ENCODE measurements at regions not wholly inside any gene's neighbourhood (a gene's known extent, or its start where the extent isn't known, plus 50 kb on each side); places are given as distances from the start of the nearest gene placed in this dataset.

- no peak for DNase-seq
Measured at GRCh38 chr6:1081551-1082284, 230.2 kb upstream of the FOXQ1 start.

DNA sequence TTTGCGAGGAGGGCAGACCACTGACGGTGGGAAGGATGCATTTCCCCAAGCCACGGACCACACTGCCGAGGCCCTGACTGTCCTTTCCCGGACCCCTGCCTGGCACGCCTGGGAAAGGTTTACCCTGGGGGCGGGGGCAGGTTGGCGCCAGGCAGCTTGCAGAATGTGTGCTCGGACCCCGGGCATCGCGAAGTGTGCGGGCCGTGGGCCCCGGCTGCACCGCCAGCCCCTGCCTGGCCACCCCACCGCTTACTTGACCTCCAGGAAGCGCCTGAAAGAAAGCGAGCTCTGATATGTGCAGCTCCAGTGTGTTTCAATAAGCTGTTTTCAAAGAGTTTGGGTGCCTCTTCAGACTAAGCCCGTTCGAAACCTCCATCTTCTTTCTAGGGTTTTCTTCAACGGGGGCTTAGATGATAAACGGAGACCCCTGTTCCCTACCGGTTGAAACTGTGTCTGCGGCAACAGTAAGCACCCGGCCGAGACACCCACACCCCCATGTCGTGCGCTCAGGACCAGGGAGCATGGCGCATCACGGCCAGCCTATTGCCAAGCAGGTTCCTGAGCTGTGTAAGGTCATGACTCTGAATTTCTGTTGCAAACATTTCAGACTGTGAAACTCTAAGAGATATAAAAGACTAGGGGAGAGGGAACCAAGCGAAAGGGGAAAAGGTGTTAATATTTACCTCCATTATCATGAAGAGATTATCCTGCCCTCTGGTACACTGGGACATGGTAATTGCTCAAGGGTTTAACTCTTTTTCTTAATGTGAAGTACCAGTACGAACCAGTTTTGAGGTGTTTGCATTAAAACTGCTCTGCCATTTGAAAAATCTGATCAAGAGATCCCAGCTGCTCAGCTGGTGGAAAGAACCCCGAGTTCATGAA lies 231.2 kb upstream of the FOXQ1 start:
- DNase-seq: no peak

DNA sequence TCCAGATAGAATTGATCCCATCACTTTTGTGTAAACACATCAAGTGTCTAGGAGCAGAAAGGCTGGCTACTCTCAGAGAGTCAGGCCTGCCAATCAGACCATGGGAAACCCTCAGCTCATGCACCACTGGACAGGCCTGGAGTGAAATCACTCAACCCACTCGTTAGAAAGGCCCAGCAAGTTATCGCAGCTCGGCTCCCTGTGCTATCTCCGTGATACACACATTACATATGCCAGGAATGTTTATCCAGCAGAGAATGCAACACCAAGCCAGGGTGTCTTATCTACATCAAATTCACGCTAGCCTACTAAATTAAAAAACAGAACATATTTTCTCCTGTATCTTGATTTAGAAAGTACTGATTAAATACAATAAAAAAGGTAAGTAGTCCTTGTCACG lies 232.4 kb upstream of the FOXQ1 start:
- DNase-seq: no peak

- no peak for DNase-seq
Measured at GRCh38 chr6:1077478-1078416, 234.2 kb upstream of the FOXQ1 start.

GRCh38 chr6:1076531-1077459 lies 235.1 kb upstream of the FOXQ1 start:
- no peak for DNase-seq

- no peak for DNase-seq
Measured at GRCh38 chr6:1075880-1076279, 236.0 kb upstream of the FOXQ1 start.

GRCh38 chr6:1075444-1075843 lies 236.5 kb upstream of the FOXQ1 start:
- no peak for DNase-seq

GRCh38 chr6:1070085-1070521 lies 241.8 kb upstream of the FOXQ1 start:
- no peak for DNase-seq

GRCh38 chr6:1068905-1069304 lies 243.0 kb upstream of the FOXQ1 start:
- no peak for DNase-seq

DNA sequence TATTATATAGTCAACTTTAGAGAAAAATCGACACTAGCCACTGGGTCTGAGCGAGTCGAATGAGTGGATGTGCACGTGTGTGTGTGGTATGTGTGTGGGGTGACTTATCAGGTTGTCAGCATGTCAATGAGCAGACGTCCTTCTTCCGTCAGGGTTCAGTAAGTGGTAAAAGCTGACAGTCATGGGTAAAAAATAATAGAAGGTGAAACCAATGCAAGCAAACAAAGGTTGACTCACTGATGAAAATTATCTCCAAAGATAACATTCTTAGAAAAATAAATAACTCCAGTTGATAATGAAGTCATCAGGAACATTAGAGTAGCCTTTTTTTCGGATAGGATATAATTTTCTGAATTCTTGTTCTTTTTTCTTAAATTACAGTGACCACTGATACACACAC lies 243.8 kb upstream of the FOXQ1 start:
- DNase-seq: no peak

DNA sequence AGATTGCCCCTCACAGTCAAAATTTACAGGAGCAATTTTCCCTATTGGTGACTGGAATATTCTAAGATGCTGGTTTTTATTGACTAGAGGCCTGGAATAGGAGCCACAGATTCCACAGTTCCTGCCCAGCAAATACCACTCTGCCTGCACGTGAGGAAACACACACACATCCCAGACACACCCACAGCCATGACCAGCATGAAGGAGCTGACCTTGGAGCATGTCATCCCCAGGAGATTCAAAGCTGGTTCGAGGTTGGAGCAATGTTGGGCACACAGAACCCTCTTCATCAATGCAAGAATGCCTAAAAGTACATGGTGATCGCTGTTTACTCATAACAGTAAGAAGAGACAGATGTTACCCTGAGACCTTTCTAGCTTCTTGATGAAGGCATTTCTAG lies 244.6 kb upstream of the FOXQ1 start:
- DNase-seq: no peak

DNA sequence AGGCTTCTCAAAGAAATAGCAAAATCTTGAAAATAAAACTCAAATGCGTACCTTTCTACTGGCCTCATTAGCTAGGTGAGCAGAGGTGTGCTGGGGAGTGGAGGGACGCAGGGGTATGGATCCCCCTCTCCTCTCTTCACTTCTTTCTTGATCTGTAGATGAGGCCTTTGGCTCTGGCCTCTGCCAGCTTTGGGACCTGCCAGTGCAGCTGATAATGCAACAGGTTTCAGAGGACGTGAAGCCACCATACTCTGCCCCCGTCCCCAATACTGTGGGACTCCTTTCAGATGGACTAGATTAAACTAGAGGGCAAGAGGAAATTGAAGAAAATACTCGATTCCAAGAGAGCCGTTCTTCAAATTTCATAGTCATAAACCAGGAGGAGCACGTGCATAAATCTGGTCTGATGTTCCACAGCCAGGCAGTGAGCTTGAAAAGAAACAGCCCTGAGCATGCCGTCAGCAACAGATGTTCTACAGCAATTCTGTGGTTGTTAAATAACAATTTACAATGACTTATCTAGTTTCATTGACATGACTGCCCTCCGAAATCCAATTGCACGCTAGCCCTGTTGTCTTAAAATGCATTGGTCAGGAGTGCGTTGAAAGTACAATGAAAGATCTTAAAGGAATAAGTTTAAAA lies 245.3 kb upstream of the FOXQ1 start:
- no peak for DNase-seq

DNA sequence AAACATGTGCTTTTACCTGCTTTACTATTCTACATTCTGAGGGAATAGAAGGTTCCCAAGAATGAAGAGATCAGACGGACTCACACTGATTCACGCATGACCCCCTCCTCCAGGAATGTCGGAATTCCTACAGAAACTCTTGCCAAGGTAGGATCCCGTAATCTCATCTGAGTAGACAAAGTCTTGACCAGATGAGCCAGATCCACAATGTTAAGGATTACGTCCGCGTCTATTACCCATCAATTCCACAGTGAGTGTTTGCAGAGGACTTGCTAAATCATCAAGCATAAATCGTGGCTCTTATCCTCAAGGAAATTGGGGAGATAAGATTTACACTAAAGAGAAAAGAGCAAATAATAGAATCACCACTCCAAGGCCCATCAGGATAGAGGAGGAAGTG lies 245.9 kb upstream of the FOXQ1 start:
- DNase-seq: no peak

GRCh38 chr6:1063671-1064355 lies 248.1 kb upstream of the FOXQ1 start:
- no peak for DNase-seq

GRCh38 chr6:1062786-1063545 lies 248.9 kb upstream of the FOXQ1 start:
- no peak for DNase-seq

DNA sequence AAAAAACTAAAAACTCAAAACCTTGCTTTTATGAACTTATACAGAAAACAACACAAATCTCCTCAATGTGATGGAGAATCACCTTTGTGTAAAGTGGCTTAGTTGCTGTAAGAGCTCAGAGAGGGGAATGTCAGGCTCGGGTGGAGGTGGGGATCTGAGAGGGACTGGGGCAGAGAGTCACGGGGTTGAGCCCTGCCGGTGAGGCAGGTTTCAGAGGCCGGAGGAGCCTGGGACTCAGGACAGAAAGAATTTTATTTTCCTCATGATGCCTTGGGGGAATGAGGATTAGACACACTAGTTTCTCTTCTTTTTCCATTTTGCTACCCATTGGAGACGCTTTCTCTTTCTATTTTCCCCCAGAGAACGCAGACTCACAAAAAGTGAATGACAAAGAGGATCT lies 252.3 kb upstream of the FOXQ1 start:
- no peak for DNase-seq

DNA sequence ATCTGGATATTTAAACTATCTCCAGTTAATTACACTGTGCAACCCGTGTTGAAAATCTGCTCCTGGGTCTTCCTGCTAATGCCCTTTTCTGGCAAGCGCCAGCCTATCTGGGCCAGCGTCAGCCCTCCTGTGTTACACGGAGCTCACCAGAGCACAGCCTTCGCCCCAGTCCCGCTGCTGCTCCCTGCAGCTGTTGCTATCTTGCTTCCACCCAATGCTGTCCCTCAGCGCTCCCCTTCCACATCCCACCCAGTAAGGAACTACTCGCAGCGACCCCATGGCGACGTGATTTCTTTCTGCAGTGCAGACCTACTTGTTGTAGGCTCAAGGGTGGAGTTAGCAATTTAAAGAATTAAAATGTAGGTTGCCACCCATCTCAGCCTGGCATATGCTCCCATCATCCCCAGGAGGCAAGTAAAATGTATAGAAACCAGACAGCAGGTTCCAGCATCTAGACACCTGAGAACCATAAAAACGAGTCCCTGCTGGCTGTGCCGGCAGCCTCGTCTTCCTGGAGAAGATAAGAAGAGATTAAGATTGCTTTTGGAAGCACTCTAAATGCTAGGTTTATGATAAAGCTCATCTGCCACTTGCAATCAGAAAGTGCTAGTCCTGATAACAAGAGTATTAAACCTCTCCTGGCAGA lies 254.3 kb upstream of the FOXQ1 start:
- no peak for DNase-seq

DNA sequence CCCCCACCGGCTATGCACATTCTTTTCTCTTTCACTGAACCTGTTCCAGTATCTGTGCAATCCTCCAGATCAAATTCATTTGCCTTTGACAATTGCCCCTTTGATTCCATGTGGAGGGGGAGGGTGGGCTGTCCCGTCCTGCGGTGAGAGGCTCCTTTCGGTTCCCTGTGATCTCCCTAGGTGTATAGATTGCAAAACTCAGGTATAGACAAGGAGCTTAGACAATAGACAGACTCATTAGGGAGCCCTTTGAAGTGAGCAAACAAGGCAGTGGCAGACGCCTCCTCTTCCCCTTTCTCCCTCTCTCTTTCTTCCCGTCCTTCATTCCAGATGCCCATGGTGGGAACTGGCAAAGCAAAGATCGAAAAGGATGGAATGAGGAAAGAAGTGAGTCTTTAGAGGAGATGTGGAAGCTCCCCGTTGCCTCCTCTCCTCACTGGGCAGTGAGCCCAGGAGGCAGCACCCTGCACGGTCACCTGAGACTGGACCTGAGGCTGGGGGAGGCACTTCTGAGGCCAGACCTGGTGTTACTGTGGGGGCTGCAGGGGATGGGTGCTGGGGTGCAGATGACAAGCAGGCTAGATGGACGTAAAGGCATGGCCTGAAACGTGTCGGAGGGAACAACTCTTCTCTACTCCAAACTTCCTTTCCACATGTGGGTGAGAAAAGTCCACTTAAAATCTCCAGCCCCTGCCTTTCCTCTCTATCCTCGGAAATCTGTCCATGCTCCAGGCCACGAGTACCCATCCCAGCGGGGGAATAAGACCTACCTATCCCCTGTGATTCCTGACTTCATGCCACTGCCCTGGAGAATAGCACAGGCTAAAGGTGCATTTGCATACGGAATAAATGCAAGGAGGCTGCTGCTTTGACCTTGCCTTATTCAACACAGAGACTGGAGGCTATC lies 256.6 kb upstream of the FOXQ1 start:
- DNase-seq: no peak
